A549 (cell line): ENCODE measurements at regions not wholly inside any gene's neighbourhood (a gene's known extent, or its start where the extent isn't known, plus 50 kb on each side); places are given as distances from the start of the nearest gene placed in this dataset.

ENCODE experiments used
- HDAC2 ChIP-seq: fragments of 200-600 bp; sonication (generic); IDR thresholded peaks from 2 replicates; pipeline ENCODE4 v1.6.1; 2016
- POLR2AphosphoS2 ChIP-seq: conservative IDR thresholded peaks from 2 replicates; pipeline ENCODE4 v1.6.1; 2012; ENCODE audit warnings: low read length, improper control_type of control experiment, inconsistent platforms
- RFX5 ChIP-seq: fragments of 450-650 bp; IDR thresholded peaks from 2 replicates; pipeline ENCODE4 v1.7.1; 2014; ENCODE audit warnings: antibody characterized with exemption, mild to moderate bottlenecking, moderate library complexity
- TF ChIP-seq, protein P1 (sequence below): fragments of >200 bp; sonication (Bioruptor Twin); formaldehyde crosslinking; IDR thresholded peaks from 3 replicates; pipeline ENCODE4 v1.5.1; 2016

DNA sequence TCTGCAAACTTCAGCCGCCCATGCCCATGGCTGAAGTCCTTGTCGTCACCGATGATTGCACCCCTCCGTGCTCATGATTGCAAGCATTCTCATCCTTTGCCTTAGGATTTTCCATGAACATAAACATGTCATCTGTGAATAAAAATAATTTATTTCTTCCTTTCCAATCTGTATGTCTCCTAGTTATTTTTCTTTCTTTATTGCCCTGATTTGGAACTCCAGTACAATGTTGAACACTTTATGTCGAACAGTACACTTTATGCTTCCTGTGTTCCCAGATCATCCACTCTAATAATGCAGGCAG, 170.9 kb upstream of the SYT6 start:
- TF ChIP-seq POLR2AphosphoS2 (no peak), HDAC2 (no peak), RFX5 (no peak)
- TF ChIP-seq, protein P1, sequence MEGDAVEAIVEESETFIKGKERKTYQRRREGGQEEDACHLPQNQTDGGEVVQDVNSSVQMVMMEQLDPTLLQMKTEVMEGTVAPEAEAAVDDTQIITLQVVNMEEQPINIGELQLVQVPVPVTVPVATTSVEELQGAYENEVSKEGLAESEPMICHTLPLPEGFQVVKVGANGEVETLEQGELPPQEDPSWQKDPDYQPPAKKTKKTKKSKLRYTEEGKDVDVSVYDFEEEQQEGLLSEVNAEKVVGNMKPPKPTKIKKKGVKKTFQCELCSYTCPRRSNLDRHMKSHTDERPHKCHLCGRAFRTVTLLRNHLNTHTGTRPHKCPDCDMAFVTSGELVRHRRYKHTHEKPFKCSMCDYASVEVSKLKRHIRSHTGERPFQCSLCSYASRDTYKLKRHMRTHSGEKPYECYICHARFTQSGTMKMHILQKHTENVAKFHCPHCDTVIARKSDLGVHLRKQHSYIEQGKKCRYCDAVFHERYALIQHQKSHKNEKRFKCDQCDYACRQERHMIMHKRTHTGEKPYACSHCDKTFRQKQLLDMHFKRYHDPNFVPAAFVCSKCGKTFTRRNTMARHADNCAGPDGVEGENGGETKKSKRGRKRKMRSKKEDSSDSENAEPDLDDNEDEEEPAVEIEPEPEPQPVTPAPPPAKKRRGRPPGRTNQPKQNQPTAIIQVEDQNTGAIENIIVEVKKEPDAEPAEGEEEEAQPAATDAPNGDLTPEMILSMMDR, result no peak
